Spleen (tissue), 7 donors: ENCODE measurements at regions not wholly inside any gene's neighbourhood (a gene's known extent, or its start where the extent isn't known, plus 50 kb on each side); places are given as distances from the start of the nearest gene placed in this dataset.

Experiments used
- CTCF ChIP-seq, 11 experiments: fragments of 200-600 bp in 7 of 11; fragments of 450-650 bp in 4 of 11; sonication (generic) in 4 of 11; IDR thresholded peaks in 8 of 11; conservative IDR thresholded peaks in 3 of 11; 1 replicate in 7 of 11; 2 replicates in 4 of 11; pipeline versions ENCODE4 v1.4.0 to v1.8.0; 2016 to 2021; ENCODE audit warnings: antibody characterized with exemption in 11 of 11, inconsistent platforms in 4 of 11, mild to moderate bottlenecking in 1 of 11
- POLR2A ChIP-seq, 3 donors: fragments of 450-650 bp; IDR thresholded peaks; one replicate each; pipeline ENCODE4 v1.5.1; 2017; ENCODE audit warnings: antibody characterized with exemption in 3 of 3, mild to moderate bottlenecking in 1 of 3
- donor health status: DM: no; HTN: no; CAD: no; lungs with moderate emphysema.
- donor health status: DM: no; HTN: no; CAD: no.
- donor health status: DM: no; HTN: no; CAD: no.

GRCh38 chr3:170680593-170680992 is 94.7 kb upstream of the SLC7A14 start:
- TF ChIP-seq CTCF (IDR thresholded peaks at IDR 0.05 in 8 of 11, conservative IDR thresholded peaks at IDR 0.05 in 3 of 11): no peak
- TF ChIP-seq POLR2A (IDR thresholded peaks at IDR 0.05): no peak
